Neural cell (in vitro differentiated cells): ENCODE measurements at regions not wholly inside any gene's neighbourhood (a gene's known extent, or its start where the extent isn't known, plus 50 kb on each side); places are given as distances from the start of the nearest gene placed in this dataset.

ENCODE experiments used
- H2AFZ ChIP-seq: fragments of 200-600, 300-800 bp; sonication (generic), shearing (Covaris generic); 2 replicates; pipeline ENCODE4 v1.6.0; 2014; ENCODE audit warnings: low read depth, mild to moderate bottlenecking, antibody characterized with exemption, low read length, moderate library complexity
- H3F3A ChIP-seq: fragments of 200-600 bp; shearing (Covaris generic); 2 replicates; pipeline ENCODE4 v1.6.1; 2016; ENCODE audit warnings: mild to moderate bottlenecking, moderate library complexity, mixed read lengths, antibody characterized with exemption, low read length; ENCODE audit not compliant: insufficient read depth, poor library complexity, severe bottlenecking
- H3K27ac ChIP-seq: fragments of 200-600, 300-800 bp; sonication (generic), shearing (Covaris generic); 2 replicates; pipeline ENCODE4 v1.5.1; 2014; ENCODE audit warnings: mild to moderate bottlenecking, low read length, moderate library complexity
- H3K27me3 ChIP-seq: fragments of 300-800, 200-600 bp; sonication (generic), shearing (Covaris generic); 2 replicates; pipeline ENCODE4 v1.6.0; 2014; ENCODE audit warnings: mild to moderate bottlenecking, low read depth, low read length, moderate library complexity; ENCODE audit not compliant: insufficient read depth
- H3K36me3 ChIP-seq: fragments of 300-800, 200-600 bp; sonication (generic), shearing (Covaris generic); 2 replicates; pipeline ENCODE4 v1.5.1; 2014; ENCODE audit warnings: mild to moderate bottlenecking, antibody characterized with exemption, low read length, moderate library complexity; ENCODE audit not compliant: insufficient read depth
- H3K4me2 ChIP-seq: fragments of 300-800, 200-600 bp; sonication (generic), shearing (Covaris generic); 2 replicates; pipeline ENCODE4 v1.6.0; 2014; ENCODE audit warnings: mild to moderate bottlenecking, low read length
- H3K4me3 ChIP-seq: fragments of 300-800, 200-600 bp; sonication (generic), shearing (Covaris generic); 2 replicates; pipeline ENCODE4 v1.5.1; 2014; ENCODE audit warnings: mild to moderate bottlenecking, low read length, moderate library complexity
- H3K79me2 ChIP-seq: fragments of 200-600 bp; shearing (Covaris generic); replicated peaks from 2 replicates; pipeline ENCODE4 v1.6.0; 2014; ENCODE audit warnings: mild to moderate bottlenecking, low read length, moderate library complexity; ENCODE audit not compliant: insufficient read depth
- H3K9ac ChIP-seq: fragments of 300-800, 200-600 bp; sonication (generic), shearing (Covaris generic); 2 replicates; pipeline ENCODE4 v1.6.1; 2016; ENCODE audit warnings: mild to moderate bottlenecking, low read length, mixed read lengths
- H3K9me2 ChIP-seq: fragments of 200-600 bp; shearing (Covaris generic); 2 replicates; pipeline ENCODE4 v1.6.1; 2016; ENCODE audit warnings: mild to moderate bottlenecking, low read length, mixed read lengths; ENCODE audit not compliant: insufficient read depth
- H3K9me3 ChIP-seq: fragments of 200-600, 300-800 bp; sonication (generic), shearing (Covaris generic); 2 replicates; pipeline ENCODE4 v1.6.1; 2016; ENCODE audit warnings: mild to moderate bottlenecking, mixed run types, low read length, moderate library complexity, mixed read lengths
- H4K20me1 ChIP-seq: fragments of 200-600 bp; shearing (Covaris generic); 2 replicates; pipeline ENCODE4 v1.6.1; 2016; ENCODE audit warnings: mild to moderate bottlenecking, mixed run types; ENCODE audit not compliant: insufficient read depth
- EP300 ChIP-seq: fragments of 450-650 bp; conservative IDR thresholded peaks from 2 replicates; pipeline ENCODE4 v1.6.1; 2014; ENCODE audit warnings: antibody characterized with exemption, mild to moderate bottlenecking, moderate library complexity; ENCODE audit not compliant: poor library complexity, severe bottlenecking
- EZH2 ChIP-seq: fragments of 200-600, 300-800 bp; shearing (Covaris generic), sonication (generic); IDR thresholded peaks from 2 replicates; pipeline ENCODE4 v1.6.1; 2014; ENCODE audit warnings: antibody characterized with exemption, low read length, borderline replicate concordance, mild to moderate bottlenecking; ENCODE audit not compliant: insufficient read depth, poor library complexity, severe bottlenecking
- MXI1 ChIP-seq: fragments of 450-650 bp; conservative IDR thresholded peaks from 2 replicates; pipeline ENCODE4 v1.6.1; 2014; ENCODE audit warnings: antibody characterized with exemption, mild to moderate bottlenecking; ENCODE audit not compliant: poor library complexity, severe bottlenecking
- POLR2AphosphoS5 ChIP-seq: IDR thresholded peaks from 2 replicates; pipeline ENCODE4 v1.6.1; 2012
- RAD21 ChIP-seq: fragments of 450-650 bp; conservative IDR thresholded peaks from 2 replicates; pipeline ENCODE4 v1.6.1; 2014; ENCODE audit warnings: antibody characterized with exemption, mild to moderate bottlenecking, moderate library complexity
- SMC3 ChIP-seq: fragments of 450-650 bp; conservative IDR thresholded peaks from 2 replicates; pipeline ENCODE4 v1.6.1; 2014; ENCODE audit warnings: antibody characterized with exemption, mild to moderate bottlenecking, moderate library complexity; ENCODE audit not compliant: poor library complexity
- TAF1 ChIP-seq: IDR thresholded peaks from 2 replicates; pipeline ENCODE4 v1.6.1; 2012; ENCODE audit warnings: low read depth
- TF ChIP-seq, protein P1 (sequence below): IDR thresholded peaks from 2 replicates; pipeline ENCODE4 v1.6.1; 2012; ENCODE audit warnings: borderline replicate concordance
- TF ChIP-seq, protein P2 (sequence below): fragments of 450-650 bp; IDR thresholded peaks from 2 replicates; pipeline ENCODE4 v1.5.1; 2014; ENCODE audit warnings: antibody characterized with exemption, mild to moderate bottlenecking, moderate library complexity; ENCODE audit not compliant: poor library complexity, severe bottlenecking

DNA sequence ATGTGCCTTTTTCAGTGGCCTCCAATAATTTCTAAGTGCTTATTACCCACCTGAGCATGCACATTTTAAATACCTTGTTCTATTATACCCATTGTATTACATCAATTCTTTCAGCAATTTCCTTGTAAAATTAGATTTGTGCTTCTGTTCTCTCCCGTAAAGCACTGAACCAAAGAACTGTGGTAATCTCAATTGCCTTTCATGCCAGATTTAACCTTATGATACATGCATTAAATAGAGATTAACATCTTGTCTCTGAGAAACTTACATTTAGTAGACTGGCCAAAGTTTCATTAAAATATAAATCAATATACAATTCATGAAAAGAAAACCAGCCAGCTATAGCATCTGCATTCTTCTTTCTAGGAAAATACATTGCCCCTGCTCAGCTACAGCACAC, 137.2 kb downstream of the EFNB2 start:
- H3K27ac ChIP-seq = no peak overlapping the region
- H2AFZ ChIP-seq = no peak overlapping the region
- no peaks in the 10 kb centered on the region for H3K27me3 ChIP-seq
- no peak overlapping the region for H3K4me2 ChIP-seq
- no peaks in the 10 kb centered on the region for H3K9me2 ChIP-seq
- H3K79me2 ChIP-seq = no peaks in the 10 kb centered on the region
- no peaks in the 10 kb centered on the region for H3F3A ChIP-seq
- no peak overlapping the region for H3K4me3 ChIP-seq
- H3K9ac ChIP-seq = no peak overlapping the region
- no peaks in the 10 kb centered on the region for H4K20me1 ChIP-seq
- no peak for TF ChIP-seq TAF1
- no peak for TF ChIP-seq EZH2
- TF ChIP-seq RAD21 = no peak
- TF ChIP-seq MXI1 = no peak
- TF ChIP-seq POLR2AphosphoS5 = no peak
- TF ChIP-seq EP300 = no peak
- TF ChIP-seq, protein P1, sequence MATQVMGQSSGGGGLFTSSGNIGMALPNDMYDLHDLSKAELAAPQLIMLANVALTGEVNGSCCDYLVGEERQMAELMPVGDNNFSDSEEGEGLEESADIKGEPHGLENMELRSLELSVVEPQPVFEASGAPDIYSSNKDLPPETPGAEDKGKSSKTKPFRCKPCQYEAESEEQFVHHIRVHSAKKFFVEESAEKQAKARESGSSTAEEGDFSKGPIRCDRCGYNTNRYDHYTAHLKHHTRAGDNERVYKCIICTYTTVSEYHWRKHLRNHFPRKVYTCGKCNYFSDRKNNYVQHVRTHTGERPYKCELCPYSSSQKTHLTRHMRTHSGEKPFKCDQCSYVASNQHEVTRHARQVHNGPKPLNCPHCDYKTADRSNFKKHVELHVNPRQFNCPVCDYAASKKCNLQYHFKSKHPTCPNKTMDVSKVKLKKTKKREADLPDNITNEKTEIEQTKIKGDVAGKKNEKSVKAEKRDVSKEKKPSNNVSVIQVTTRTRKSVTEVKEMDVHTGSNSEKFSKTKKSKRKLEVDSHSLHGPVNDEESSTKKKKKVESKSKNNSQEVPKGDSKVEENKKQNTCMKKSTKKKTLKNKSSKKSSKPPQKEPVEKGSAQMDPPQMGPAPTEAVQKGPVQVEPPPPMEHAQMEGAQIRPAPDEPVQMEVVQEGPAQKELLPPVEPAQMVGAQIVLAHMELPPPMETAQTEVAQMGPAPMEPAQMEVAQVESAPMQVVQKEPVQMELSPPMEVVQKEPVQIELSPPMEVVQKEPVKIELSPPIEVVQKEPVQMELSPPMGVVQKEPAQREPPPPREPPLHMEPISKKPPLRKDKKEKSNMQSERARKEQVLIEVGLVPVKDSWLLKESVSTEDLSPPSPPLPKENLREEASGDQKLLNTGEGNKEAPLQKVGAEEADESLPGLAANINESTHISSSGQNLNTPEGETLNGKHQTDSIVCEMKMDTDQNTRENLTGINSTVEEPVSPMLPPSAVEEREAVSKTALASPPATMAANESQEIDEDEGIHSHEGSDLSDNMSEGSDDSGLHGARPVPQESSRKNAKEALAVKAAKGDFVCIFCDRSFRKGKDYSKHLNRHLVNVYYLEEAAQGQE = no peak
- no peak for TF ChIP-seq SMC3
- TF ChIP-seq, protein P2, sequence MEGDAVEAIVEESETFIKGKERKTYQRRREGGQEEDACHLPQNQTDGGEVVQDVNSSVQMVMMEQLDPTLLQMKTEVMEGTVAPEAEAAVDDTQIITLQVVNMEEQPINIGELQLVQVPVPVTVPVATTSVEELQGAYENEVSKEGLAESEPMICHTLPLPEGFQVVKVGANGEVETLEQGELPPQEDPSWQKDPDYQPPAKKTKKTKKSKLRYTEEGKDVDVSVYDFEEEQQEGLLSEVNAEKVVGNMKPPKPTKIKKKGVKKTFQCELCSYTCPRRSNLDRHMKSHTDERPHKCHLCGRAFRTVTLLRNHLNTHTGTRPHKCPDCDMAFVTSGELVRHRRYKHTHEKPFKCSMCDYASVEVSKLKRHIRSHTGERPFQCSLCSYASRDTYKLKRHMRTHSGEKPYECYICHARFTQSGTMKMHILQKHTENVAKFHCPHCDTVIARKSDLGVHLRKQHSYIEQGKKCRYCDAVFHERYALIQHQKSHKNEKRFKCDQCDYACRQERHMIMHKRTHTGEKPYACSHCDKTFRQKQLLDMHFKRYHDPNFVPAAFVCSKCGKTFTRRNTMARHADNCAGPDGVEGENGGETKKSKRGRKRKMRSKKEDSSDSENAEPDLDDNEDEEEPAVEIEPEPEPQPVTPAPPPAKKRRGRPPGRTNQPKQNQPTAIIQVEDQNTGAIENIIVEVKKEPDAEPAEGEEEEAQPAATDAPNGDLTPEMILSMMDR = no peak
- H3K9me3 ChIP-seq = no peaks in the 10 kb centered on the region
- H3K36me3 ChIP-seq = no peaks in the 10 kb centered on the region

DNA sequence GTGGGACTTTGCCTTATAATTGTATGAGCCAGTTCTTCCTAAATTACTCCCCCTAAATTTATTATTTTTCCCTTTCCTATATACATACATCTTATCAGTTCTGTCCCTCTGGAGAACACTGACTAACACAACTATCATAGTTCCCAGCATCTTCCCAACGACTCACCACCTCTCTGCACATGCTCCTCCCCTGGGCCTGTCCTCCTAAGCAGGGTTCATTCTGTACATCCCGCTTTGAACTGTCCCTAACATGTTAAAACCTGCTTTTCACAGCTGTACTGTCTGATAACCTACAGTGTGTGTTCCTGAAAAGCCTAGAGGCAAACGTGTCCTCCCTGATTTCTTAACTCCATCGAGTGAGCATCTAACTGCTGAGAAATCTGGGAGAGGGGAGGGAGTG, 141.7 kb downstream of the EFNB2 start:
- Histone ChIP-seq H3K27ac (no peak overlapping the region), H3K27me3 (no peaks in the 10 kb centered on the region), H3F3A (no peaks in the 10 kb centered on the region), H3K4me3 (no peak overlapping the region), H3K9ac (no peak overlapping the region), H3K36me3 (no peaks in the 10 kb centered on the region), H3K79me2 (no peaks in the 10 kb centered on the region), H3K4me2 (no peak overlapping the region), H3K9me2 (no peaks in the 10 kb centered on the region), H3K9me3 (no peaks in the 10 kb centered on the region), H2AFZ (no peak overlapping the region), H4K20me1 (no peaks in the 10 kb centered on the region)
- no peak for TF ChIP-seq TAF1
- no peak for TF ChIP-seq EZH2
- TF ChIP-seq, protein P1 = no peak
- TF ChIP-seq EP300 = no peak
- TF ChIP-seq SMC3 = no peak
- TF ChIP-seq RAD21 = no peak
- TF ChIP-seq POLR2AphosphoS5 = no peak
- TF ChIP-seq, protein P2 = no peak
- no peak for TF ChIP-seq MXI1
